ENCODE measurements at regions not wholly inside any gene's neighbourhood (a gene's known extent, or its start where the extent isn't known, plus 50 kb on each side); places are given as distances from the start of the nearest gene placed in this dataset.
"Not testable (repeated sequence)": the region's sequence is repeated elsewhere in the genome, so short reads cannot be mapped to it uniquely, and the experiment has no call there.

- not testable (repeated sequence) for TF ChIP-seq PHF8 (CRISPR knock-in tag; IDR thresholded peaks at IDR 0.05); ATF7 (IDR thresholded peaks at IDR 0.05); ATF7 (CRISPR knock-in tag; IDR thresholded peaks at IDR 0.05); SMAD3 (CRISPR knock-in tag; IDR thresholded peaks at IDR 0.05); CTCF (CRISPR knock-in tag; IDR thresholded peaks at IDR 0.05)
These were observed 605.4 kb upstream of the BRINP3 start for GRCh38 chr1:191083090-191083489.

All from HepG2 (cell line).